SK-N-SH (cell line): ENCODE measurements at regions not wholly inside any gene's neighbourhood (a gene's known extent, or its start where the extent isn't known, plus 50 kb on each side); places are given as distances from the start of the nearest gene placed in this dataset.

ENCODE experiments used
- CTCF ChIA-PET: fragments of 300-600, 350-600 bp; formaldehyde crosslinking; extraction: SDS; loops from one replicate; lab custom pipeline; 2021; lab: Yijun Ruan, JAX
- POLR2A ChIA-PET: fragments of 350-600 bp; sonication (Branson Sonifier 250); formaldehyde crosslinking; extraction: SDS; loops from one replicate; lab custom pipeline; 2020; ENCODE audit warnings: antibody characterized with exemption, inconsistent platforms; lab: Yijun Ruan, JAX
- DNase-seq: peaks from one replicate; pipeline ENCODE4 v3.0.0; 2012
- H2AFZ ChIP-seq: fragments of 200-600 bp; sonication (generic); 2 replicates; pipeline ENCODE4 v1.8.1; 2016; ENCODE audit warnings: antibody characterized with exemption, mild to moderate bottlenecking, low read depth
- H3F3A ChIP-seq: fragments of 200-600 bp; sonication (generic); replicated peaks from 2 replicates; pipeline ENCODE3; 2016; ENCODE audit warnings: antibody characterized with exemption, mild to moderate bottlenecking; ENCODE audit not compliant: insufficient read depth
- H3K27ac ChIP-seq, 2 experiments: fragments of 200-500 bp in 1 of 2; fragments of 200-600 bp in 1 of 2; sonication (Bioruptor generic) in 1 of 2; sonication (generic), shearing (Covaris generic) in 1 of 2; 2 replicates each; pipeline versions ENCODE4 v1.5.1 to v1.6.1; 2014 to 2016; ENCODE audit warnings: low read depth in 2 of 2, inconsistent platforms in 1 of 2, low read length in 1 of 2, mild to moderate bottlenecking in 1 of 2, mixed read lengths in 1 of 2
- H3K27me3 ChIP-seq: fragments of 200-600 bp; sonication (generic), shearing (Covaris generic); 2 replicates; pipeline ENCODE4 v1.6.1; 2016; ENCODE audit warnings: mixed run types; ENCODE audit not compliant: insufficient read depth
- H3K36me3 ChIP-seq, 2 experiments: fragments of 200-500 bp in 1 of 2; fragments of 200-600 bp in 1 of 2; sonication (Bioruptor generic) in 1 of 2; sonication (generic) in 1 of 2; replicated peaks in 1 of 2; 2 replicates each; pipeline versions ENCODE3 to v1.5.1; 2014 to 2016; ENCODE audit warnings: low read length in 1 of 2, mild to moderate bottlenecking in 1 of 2; ENCODE audit not compliant: insufficient read depth in 2 of 2, control insufficient read depth in 1 of 2
- H3K4me1 ChIP-seq, 2 experiments: fragments of 200-500 bp in 1 of 2; fragments of 200-600 bp in 1 of 2; sonication (Bioruptor generic) in 1 of 2; sonication (generic), shearing (Covaris generic) in 1 of 2; 2 replicates each; pipeline versions ENCODE4 v1.5.1 to v1.6.1; 2014 to 2016; ENCODE audit warnings: low read depth in 1 of 2, low read length in 1 of 2, mixed run types in 1 of 2; ENCODE audit not compliant: insufficient read depth in 2 of 2, control insufficient read depth in 1 of 2
- H3K4me2 ChIP-seq: fragments of 200-600 bp; sonication (generic), shearing (Covaris generic); 2 replicates; pipeline ENCODE4 v1.6.1; 2017; ENCODE audit warnings: mixed run types
- H3K4me3 ChIP-seq, 2 experiments: fragments of 200-500 bp in 1 of 2; fragments of 200-600 bp in 1 of 2; sonication (Bioruptor generic) in 1 of 2; sonication (generic), shearing (Covaris generic) in 1 of 2; 2 replicates each; pipeline versions ENCODE4 v1.5.1 to v1.8.1; 2014 to 2016; ENCODE audit warnings: low read depth in 2 of 2, inconsistent platforms in 1 of 2, low read length in 1 of 2, mild to moderate bottlenecking in 1 of 2, mixed read lengths in 1 of 2, moderate library complexity in 1 of 2
- H3K79me2 ChIP-seq: fragments of 200-600 bp; sonication (generic); 2 replicates; pipeline ENCODE4 v1.8.1; 2017; ENCODE audit warnings: mild to moderate bottlenecking; ENCODE audit not compliant: insufficient read depth
- H3K9ac ChIP-seq: fragments of 200-600 bp; sonication (generic); 2 replicates; pipeline ENCODE4 v1.6.1; 2017; ENCODE audit warnings: mixed run types
- H3K9me2 ChIP-seq: fragments of 200-600 bp; sonication (generic); 2 replicates; pipeline ENCODE4 v1.6.1; 2017; ENCODE audit warnings: mixed run types
- H3K9me3 ChIP-seq: fragments of 200-600 bp; sonication (generic); 2 replicates; pipeline ENCODE4 v1.6.1; 2017; ENCODE audit warnings: mixed run types, mild to moderate bottlenecking, moderate library complexity
- H4K20me1 ChIP-seq: fragments of 200-600 bp; sonication (generic); 2 replicates; pipeline ENCODE4 v1.6.1; 2017; ENCODE audit warnings: mild to moderate bottlenecking, mixed run types; ENCODE audit not compliant: insufficient read depth
- CTCF ChIP-seq: fragments of 200-600 bp; sonication (generic); IDR thresholded peaks from 2 replicates; pipeline ENCODE4 v1.6.1; 2017; ENCODE audit warnings: antibody characterized with exemption, mild to moderate bottlenecking, moderate library complexity
- FOSL2 ChIP-seq: IDR thresholded peaks from 2 replicates; pipeline ENCODE4 v1.4.0; 2012; ENCODE audit warnings: low read depth, mild to moderate bottlenecking, moderate library complexity, borderline replicate concordance
- FOXM1 ChIP-seq: IDR thresholded peaks from 2 replicates; pipeline ENCODE4 v1.4.0; 2012; ENCODE audit warnings: low read depth, mild to moderate bottlenecking
- GABPA ChIP-seq: IDR thresholded peaks from 2 replicates; pipeline ENCODE4 v1.4.0; 2012; ENCODE audit warnings: low read depth, mild to moderate bottlenecking
- JUND ChIP-seq: IDR thresholded peaks from 2 replicates; pipeline ENCODE4 v1.4.0; 2012
- MAX ChIP-seq: IDR thresholded peaks from 2 replicates; pipeline ENCODE4 v1.4.0; 2012; ENCODE audit warnings: low read depth
- MXI1 ChIP-seq: IDR thresholded peaks from 2 replicates; pipeline ENCODE4 v1.6.1; 2012; ENCODE audit warnings: mild to moderate bottlenecking, low read depth, low read length, improper control_type of control experiment
- REST ChIP-seq: IDR thresholded peaks from 2 replicates; pipeline ENCODE4 v1.6.1; 2012; ENCODE audit warnings: mild to moderate bottlenecking, low read depth, low read length, moderate library complexity
- TEAD4 ChIP-seq: IDR thresholded peaks from 2 replicates; pipeline ENCODE4 v1.4.0; 2012; ENCODE audit warnings: mild to moderate bottlenecking, borderline replicate concordance; ENCODE audit not compliant: insufficient read depth
- WGBS: methylation state at CpG from one replicate; pipeline ENCODE4 v1.1.6; 2017; ENCODE audit warnings: low lambda C conversion rate; 5-methylcytosine and 5-hydroxymethylcytosine counted together

GRCh38 chr5:2653991-2654390, 97.5 kb downstream of the IRX2 start:
- Histone ChIP-seq H4K20me1 (no peaks in the 10 kb centered on the region), H3K4me3 (no peak overlapping the region), H3K79me2 (no peaks in the 10 kb centered on the region), H3K4me2 (no peak overlapping the region), H3K4me1 (no peaks in the 10 kb centered on the region), H3K9me3 (no peaks in the 10 kb centered on the region), H3K27me3 (peaks cover 32% of the 10 kb centered on the region; the same call in 1 of the 2 replicates), H3K9me2 (no peaks in the 10 kb centered on the region), H3K36me3 (no peaks in the 10 kb centered on the region), H3F3A (no peaks in the 10 kb centered on the region), H3K9ac (no peak overlapping the region), H2AFZ (no peak overlapping the region), H3K27ac (no peak overlapping the region)
- CTCF ChIA-PET = no interaction called here
- POLR2A ChIA-PET = no interaction called here
- 0% methylated on average over 5 of the region's 7 CpGs for WGBS
- no peak for TF ChIP-seq MXI1
- no peak for TF ChIP-seq JUND
- no peak for TF ChIP-seq TEAD4
- TF ChIP-seq MAX = no peak
- no peak for TF ChIP-seq GABPA
- DNase-seq = no peak

- Histone ChIP-seq H3K4me3 (no peak overlapping the region), H3K79me2 (no peaks in the 10 kb centered on the region), H3K27ac (no peak overlapping the region), H3F3A (no peaks in the 10 kb centered on the region), H4K20me1 (no peaks in the 10 kb centered on the region), H3K4me1 (no peaks in the 10 kb centered on the region), H3K36me3 (no peaks in the 10 kb centered on the region), H3K9ac (no peak overlapping the region), H3K9me3 (no peaks in the 10 kb centered on the region), H3K9me2 (no peaks in the 10 kb centered on the region), H3K4me2 (no peak overlapping the region), H2AFZ (no peak overlapping the region), H3K27me3 (peaks cover 9% of the 10 kb centered on the region; the same call in 1 of the 2 replicates)
- TF ChIP-seq FOXM1 = no peak
- TF ChIP-seq REST = no peak
- TF ChIP-seq CTCF = no peak
- no peak for TF ChIP-seq FOSL2
- POLR2A ChIA-PET = no interaction called here
- no peak for DNase-seq
- WGBS = 5% methylated on average over 4 of the region's 4 CpGs
- CTCF ChIA-PET = no interaction called here
These were observed 100.4 kb downstream of the IRX2 start for GRCh38 chr5:2651116-2651515.
